NCI-H510A treated with DMSO at 0.1 percent for 48 hours (cell line): ENCODE measurements at regions not wholly inside any gene's neighbourhood (a gene's known extent, or its start where the extent isn't known, plus 50 kb on each side); places are given as distances from the start of the nearest gene placed in this dataset.

Experiments used
- DNase-seq: peaks from one replicate; lab custom pipeline; 2025; lab: John Stamatoyannopoulos, UW

GRCh38 chr7:47724335-47724982 is 142.5 kb upstream of the TNS3 start:
- peak; percentile 2 for DNase-seq

GRCh38 chr7:47722126-47722525 is 140.2 kb upstream of the TNS3 start:
- no peak for DNase-seq

GRCh38 chr7:47721670-47722069 is 139.8 kb upstream of the TNS3 start:
- no peak for DNase-seq

GRCh38 chr7:47720907-47721244 is 139.0 kb upstream of the TNS3 start:
- DNase-seq: no peak

- DNase-seq: no peak
These were observed 138.4 kb upstream of the TNS3 start for GRCh38 chr7:47720141-47720906.

GRCh38 chr7:47719675-47720074 is 137.8 kb upstream of the TNS3 start:
- DNase-seq: no peak

GRCh38 chr7:47715631-47716068 is 133.7 kb upstream of the TNS3 start:
- DNase-seq: no peak

GRCh38 chr7:47714669-47715607 is 133.0 kb upstream of the TNS3 start:
- DNase-seq: no peak

GRCh38 chr7:47713595-47713994 is 131.7 kb upstream of the TNS3 start:
- DNase-seq: no peak

GRCh38 chr7:47712416-47712815 is 130.5 kb upstream of the TNS3 start:
- DNase-seq: no peak

- no peak for DNase-seq
These were observed 129.9 kb upstream of the TNS3 start for GRCh38 chr7:47711776-47712175.

- no peak for DNase-seq
These were observed 128.5 kb upstream of the TNS3 start for GRCh38 chr7:47710201-47710935.

- DNase-seq: no peak
These were observed 127.5 kb upstream of the TNS3 start for GRCh38 chr7:47709451-47709850.

GRCh38 chr7:47709051-47709450 is 127.1 kb upstream of the TNS3 start:
- DNase-seq: no peak

GRCh38 chr7:47707583-47707982 is 125.7 kb upstream of the TNS3 start:
- DNase-seq: no peak

- DNase-seq: no peak
These were observed 123.0 kb upstream of the TNS3 start for GRCh38 chr7:47704936-47705335.

- DNase-seq: no peak
These were observed 120.2 kb upstream of the TNS3 start for GRCh38 chr7:47702080-47702479.

GRCh38 chr7:47698386-47698785 is 116.5 kb upstream of the TNS3 start:
- no peak for DNase-seq

- peak; percentile 7 for DNase-seq
These were observed 115.6 kb upstream of the TNS3 start for GRCh38 chr7:47697543-47697942.

GRCh38 chr7:47696152-47696710 is 114.3 kb upstream of the TNS3 start:
- no peak for DNase-seq

- DNase-seq: no peak
These were observed 111.3 kb upstream of the TNS3 start for GRCh38 chr7:47693216-47693615.

- DNase-seq: no peak
These were observed 110.1 kb upstream of the TNS3 start for GRCh38 chr7:47691988-47692387.
